Jurkat, Clone E6-1 (cell line): ENCODE measurements at regions not wholly inside any gene's neighbourhood (a gene's known extent, or its start where the extent isn't known, plus 50 kb on each side); places are given as distances from the start of the nearest gene placed in this dataset.

Source experiments
- DNase-seq: peaks from one replicate; pipeline ENCODE4 v3.0.0-alpha.2; 2011; ENCODE audit warnings: low read depth, low spot score
- H3K4me3 ChIP-seq: 2 replicates; pipeline ENCODE4 v1.5.1; 2011; ENCODE audit warnings: mild to moderate bottlenecking, low read length, control low read depth, moderate library complexity

- DNase-seq = no peak
- no peak overlapping the region for H3K4me3 ChIP-seq
Observed at GRCh38 chr4:59063015-59063720, 1953.0 kb upstream of the IGFBP7 start.

- no peak for DNase-seq
- no peak overlapping the region for H3K4me3 ChIP-seq
Observed at GRCh38 chr4:59068722-59069418, 1958.7 kb upstream of the IGFBP7 start.

GRCh38 chr4:59086410-59086809, 1976.2 kb upstream of the IGFBP7 start:
- DNase-seq = no peak
- no peak overlapping the region for H3K4me3 ChIP-seq

- no peak overlapping the region for H3K4me3 ChIP-seq
- no peak for DNase-seq
Observed at GRCh38 chr4:59091146-59092142, 1981.3 kb upstream of the IGFBP7 start.

- DNase-seq = no peak
- H3K4me3 ChIP-seq = no peak overlapping the region
Observed at GRCh38 chr4:59094505-59094904, 1984.3 kb upstream of the IGFBP7 start.

GRCh38 chr4:59102311-59102710, 1992.1 kb upstream of the IGFBP7 start:
- H3K4me3 ChIP-seq = no peak overlapping the region
- DNase-seq = no peak

- no peak for DNase-seq
- no peak overlapping the region for H3K4me3 ChIP-seq
Observed at GRCh38 chr4:59120287-59120814, 2010.2 kb upstream of the IGFBP7 start.

GRCh38 chr4:59122626-59123025, 2012.4 kb upstream of the IGFBP7 start:
- DNase-seq = no peak

GRCh38 chr4:59126159-59126558, 2016.0 kb upstream of the IGFBP7 start:
- DNase-seq = no peak

More at GRCh38 chr4:59122626-59123025, 2012.4 kb upstream of the IGFBP7 start:
- H3K4me3 ChIP-seq = no peak overlapping the region

GRCh38 chr4:59127006-59127405, 2016.8 kb upstream of the IGFBP7 start:
- no peak overlapping the region for H3K4me3 ChIP-seq

More at GRCh38 chr4:59126159-59126558, 2016.0 kb upstream of the IGFBP7 start:
- H3K4me3 ChIP-seq = no peak overlapping the region

GRCh38 chr4:59127743-59128142, 2017.6 kb upstream of the IGFBP7 start:
- no peak for DNase-seq
- no peak overlapping the region for H3K4me3 ChIP-seq

More at GRCh38 chr4:59127006-59127405, 2016.8 kb upstream of the IGFBP7 start:
- DNase-seq = no peak

- no peak for DNase-seq
- H3K4me3 ChIP-seq = no peak overlapping the region
Observed at GRCh38 chr4:59135248-59135985, 2025.2 kb upstream of the IGFBP7 start.

- H3K4me3 ChIP-seq = no peak overlapping the region
- peak; percentile 2 for DNase-seq
Observed at GRCh38 chr4:59161249-59161648, 2038.9 kb upstream of the ADGRL3 start.

- DNase-seq = no peak
- no peak overlapping the region for H3K4me3 ChIP-seq
Observed at GRCh38 chr4:59175617-59176016, 2024.5 kb upstream of the ADGRL3 start.

- no peak for DNase-seq
- H3K4me3 ChIP-seq = no peak overlapping the region
Observed at GRCh38 chr4:59179372-59179771, 2020.8 kb upstream of the ADGRL3 start.

GRCh38 chr4:59180161-59180560, 2020.0 kb upstream of the ADGRL3 start:
- no peak for DNase-seq
- H3K4me3 ChIP-seq = no peak overlapping the region

- no peak overlapping the region for H3K4me3 ChIP-seq
- DNase-seq = no peak
Observed at GRCh38 chr4:59180969-59181368, 2019.2 kb upstream of the ADGRL3 start.

GRCh38 chr4:59195839-59196238, 2004.3 kb upstream of the ADGRL3 start:
- DNase-seq = no peak
- H3K4me3 ChIP-seq = no peak overlapping the region

GRCh38 chr4:59200992-59201391, 1999.1 kb upstream of the ADGRL3 start:
- H3K4me3 ChIP-seq = no peak overlapping the region
- DNase-seq = no peak
